Stimulated activated CD8-positive, alpha-beta memory T cell treated with anti-CD3 and anti-CD28 coated beads, Interleukin-4, amount 100 ng/mL, for 24 hours (primary cell): ENCODE measurements at regions not wholly inside any gene's neighbourhood (a gene's known extent, or its start where the extent isn't known, plus 50 kb on each side); places are given as distances from the start of the nearest gene placed in this dataset.
"Not testable (repeated sequence)": the region's sequence is repeated elsewhere in the genome, so short reads cannot be mapped to it uniquely, and the experiment has no call there.

Source experiments
- DNase-seq: peaks from one replicate; pipeline ENCODE4 v3.0.0-alpha.2; 2020; ENCODE audit warnings: low read depth

DNA sequence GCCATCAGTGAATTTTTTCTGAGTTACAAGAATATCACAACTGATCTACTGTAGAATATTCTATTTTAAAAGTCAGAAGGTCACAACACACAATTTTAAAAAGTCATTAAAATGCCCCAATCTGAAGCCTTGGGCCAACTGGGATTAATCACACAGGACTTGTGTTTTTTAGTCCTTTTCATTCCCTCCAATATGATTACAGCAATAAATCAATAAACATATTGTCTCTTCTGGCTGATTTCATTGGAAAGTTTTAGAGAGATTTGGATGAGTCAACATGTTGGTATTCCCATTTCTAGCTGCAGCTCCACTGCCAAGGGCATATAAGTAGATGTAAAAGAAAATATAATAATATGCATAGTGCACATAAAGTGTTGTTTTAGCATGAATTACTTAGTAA, 85.8 kb downstream of the NIBAN1 start:
- no peak for DNase-seq

DNA sequence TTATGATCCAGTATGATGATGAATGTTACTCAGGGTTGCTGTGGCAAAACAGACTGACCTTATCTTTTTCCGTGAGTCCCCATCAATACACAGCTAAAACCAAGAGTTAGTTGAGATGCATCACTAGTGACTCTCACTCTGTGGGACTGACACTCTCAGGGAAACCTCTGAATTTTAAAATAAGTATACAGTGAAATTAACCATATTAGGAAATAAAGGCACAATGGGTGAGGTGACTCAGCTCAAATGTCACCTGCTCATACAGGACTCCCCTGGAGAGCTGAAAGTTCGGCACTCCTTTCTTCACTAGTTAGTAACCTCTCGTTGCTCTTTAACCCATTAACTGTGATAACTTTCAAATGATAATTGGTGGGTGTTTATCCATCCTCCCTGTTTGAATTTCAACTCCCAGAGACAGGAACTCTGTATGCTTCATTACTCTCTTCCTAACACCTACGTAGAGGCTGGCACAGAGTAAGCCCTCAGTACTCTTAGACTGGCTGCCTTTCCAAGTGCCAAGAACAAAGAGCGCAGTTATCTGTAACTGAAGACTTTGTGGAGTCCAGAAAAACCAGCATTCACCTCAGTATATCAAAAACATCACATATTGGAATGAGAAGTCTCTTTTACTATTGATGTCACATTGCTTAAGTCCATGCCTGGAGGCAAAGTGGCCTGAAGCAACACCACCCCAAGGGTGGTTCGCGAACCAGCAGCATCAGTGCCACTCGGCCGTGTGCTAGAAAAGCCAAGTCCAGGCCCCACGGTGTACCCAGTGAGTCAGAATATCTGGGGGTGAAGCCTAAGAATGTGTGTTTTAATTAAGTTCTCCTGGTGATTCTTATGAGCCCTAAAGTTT, 91.1 kb downstream of the NIBAN1 start:
- no peak for DNase-seq

- DNase-seq: no peak
These were observed 92.1 kb downstream of the NIBAN1 start for GRCh38 chr1:184881941-184882913.

DNA sequence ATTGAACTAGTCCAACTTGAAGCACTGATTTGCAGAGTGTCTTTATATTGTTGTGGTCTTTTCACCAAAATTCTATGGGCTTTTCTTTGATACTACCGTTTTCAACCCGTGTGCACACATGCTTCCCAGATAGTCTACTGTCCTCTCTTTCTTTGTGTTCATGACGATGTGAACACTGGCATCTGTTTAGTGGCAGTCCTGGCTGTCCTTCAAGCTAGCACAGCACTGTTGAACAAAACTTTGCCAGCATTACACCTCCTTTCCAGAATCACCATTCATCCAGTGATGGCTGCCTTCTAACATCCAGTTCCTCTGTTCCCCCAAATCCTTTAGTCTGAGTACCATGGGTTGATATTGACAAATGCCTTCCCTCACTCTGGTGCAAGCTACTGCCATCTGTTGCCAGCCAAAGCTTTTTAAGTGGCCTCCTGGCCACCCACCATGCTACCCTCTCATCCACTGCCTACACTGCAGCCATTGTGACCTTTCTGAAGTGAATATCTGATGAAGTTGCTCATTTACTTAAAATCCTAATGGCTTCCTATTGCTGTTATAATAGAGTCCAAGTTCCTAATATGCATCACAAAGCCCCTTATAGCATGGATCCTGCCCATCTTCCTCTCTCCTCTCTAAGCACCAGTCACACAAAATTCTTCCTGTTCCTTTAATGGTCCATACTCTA, 94.3 kb downstream of the NIBAN1 start:
- DNase-seq: no peak

- no peak for DNase-seq
These were observed 95.7 kb downstream of the NIBAN1 start for GRCh38 chr1:184878602-184879001.

DNA sequence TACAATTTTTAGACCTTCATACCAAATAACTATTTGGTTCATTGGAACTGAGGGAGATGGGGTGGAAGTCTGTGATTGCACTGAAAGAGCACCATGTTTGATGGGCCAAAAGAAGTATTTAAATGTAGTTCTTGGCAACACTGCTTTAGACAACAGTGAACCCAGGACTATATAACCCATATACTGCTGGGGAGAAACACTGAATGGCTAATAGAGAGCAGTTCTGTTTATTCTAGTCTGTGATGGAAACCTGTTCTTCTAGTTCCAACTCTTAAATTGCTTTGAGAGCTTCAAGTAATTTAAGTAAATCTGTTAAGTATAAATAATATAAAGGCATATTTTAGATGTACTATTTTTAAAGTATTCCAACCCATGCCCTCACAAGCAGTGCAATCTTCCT, 96.3 kb downstream of the NIBAN1 start:
- no peak for DNase-seq

- not testable (repeated sequence) for DNase-seq
These were observed 98.3 kb downstream of the NIBAN1 start for GRCh38 chr1:184876015-184876414.

GRCh38 chr1:184875218-184875617, 99.1 kb downstream of the NIBAN1 start:
- no peak for DNase-seq

DNA sequence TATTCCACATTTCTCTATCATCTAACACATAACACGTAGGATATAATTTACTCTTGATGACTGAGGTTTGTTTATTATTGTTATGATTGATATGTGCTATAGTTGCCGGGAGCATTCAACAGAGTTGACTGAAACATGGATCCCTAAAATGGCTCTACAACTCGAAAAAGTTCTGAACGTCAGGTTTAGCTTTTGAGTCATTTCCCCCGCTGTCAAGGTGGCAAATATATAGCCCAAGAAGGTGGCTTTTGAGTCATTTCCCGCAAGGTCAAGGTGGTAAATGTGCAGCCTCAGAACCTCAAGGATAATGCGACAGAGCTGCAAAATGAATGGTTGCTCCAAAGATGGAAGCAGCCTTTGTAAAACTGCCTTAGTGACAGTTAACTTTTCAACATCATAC, 104.0 kb downstream of the NIBAN1 start:
- no peak for DNase-seq

DNA sequence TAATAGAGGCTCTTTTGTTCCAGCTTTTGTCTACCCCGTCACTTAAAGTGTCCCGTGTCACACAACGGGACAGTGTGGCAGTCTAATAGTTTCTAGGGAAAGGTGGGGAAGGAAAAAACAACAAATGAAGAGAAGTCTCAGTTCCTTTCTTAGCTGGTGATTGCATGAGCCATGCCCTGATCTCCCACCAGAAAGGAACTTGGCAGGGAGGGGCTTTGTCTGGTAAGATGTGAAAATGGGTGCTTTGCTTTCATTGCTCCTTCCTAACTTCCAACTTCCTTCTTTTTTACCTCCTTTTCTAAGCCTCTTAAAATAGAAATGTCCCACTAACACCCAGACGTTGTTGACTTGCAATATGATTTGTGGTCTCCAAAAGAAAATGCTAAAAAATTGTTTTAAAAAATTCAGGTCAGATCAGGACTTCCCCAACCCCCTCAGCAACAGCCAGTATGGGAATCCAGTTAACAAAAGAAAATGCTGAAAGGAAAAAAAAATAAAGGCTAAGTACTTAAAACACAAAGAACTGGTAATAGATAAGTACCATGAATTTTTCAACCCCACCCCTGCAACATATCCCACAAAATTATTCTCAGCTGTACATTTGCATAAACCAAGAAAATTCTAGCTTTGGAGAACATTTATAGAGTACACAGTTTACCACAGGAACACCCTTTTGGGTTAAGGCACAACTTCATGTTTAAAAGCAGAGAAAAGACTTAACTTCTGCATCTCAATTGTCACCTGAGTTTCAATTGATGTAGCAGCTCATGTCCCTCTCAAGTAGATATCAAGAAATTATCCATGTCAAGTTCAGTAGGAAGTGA, 106.2 kb downstream of the NIBAN1 start:
- no peak for DNase-seq

- peak; percentile 28 for DNase-seq
These were observed 107.1 kb downstream of the NIBAN1 start for GRCh38 chr1:184866991-184867788.

- no peak for DNase-seq
These were observed 107.7 kb downstream of the NIBAN1 start for GRCh38 chr1:184866586-184866985.

DNA sequence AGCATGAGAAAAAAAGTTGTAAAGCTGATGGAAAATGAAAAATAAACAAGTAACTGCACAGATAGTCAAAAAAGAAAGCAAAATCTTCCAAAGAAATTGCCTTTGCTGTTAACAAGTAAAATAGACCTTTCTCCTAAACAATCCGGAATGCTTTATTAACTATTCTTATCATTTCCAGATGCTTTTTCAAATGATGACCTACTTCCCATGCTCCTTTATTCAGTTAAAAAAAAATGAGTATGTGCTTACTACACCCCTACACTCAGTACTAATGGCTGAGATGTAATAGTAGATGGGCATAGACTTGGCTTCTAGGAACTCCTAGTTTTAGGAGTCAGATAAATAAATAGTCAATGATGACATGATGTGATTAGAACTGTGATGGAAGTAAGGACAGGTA, 108.5 kb downstream of the NIBAN1 start:
- DNase-seq: no peak

GRCh38 chr1:184861755-184862336, 107.2 kb upstream of the EDEM3 start:
- no peak for DNase-seq

DNA sequence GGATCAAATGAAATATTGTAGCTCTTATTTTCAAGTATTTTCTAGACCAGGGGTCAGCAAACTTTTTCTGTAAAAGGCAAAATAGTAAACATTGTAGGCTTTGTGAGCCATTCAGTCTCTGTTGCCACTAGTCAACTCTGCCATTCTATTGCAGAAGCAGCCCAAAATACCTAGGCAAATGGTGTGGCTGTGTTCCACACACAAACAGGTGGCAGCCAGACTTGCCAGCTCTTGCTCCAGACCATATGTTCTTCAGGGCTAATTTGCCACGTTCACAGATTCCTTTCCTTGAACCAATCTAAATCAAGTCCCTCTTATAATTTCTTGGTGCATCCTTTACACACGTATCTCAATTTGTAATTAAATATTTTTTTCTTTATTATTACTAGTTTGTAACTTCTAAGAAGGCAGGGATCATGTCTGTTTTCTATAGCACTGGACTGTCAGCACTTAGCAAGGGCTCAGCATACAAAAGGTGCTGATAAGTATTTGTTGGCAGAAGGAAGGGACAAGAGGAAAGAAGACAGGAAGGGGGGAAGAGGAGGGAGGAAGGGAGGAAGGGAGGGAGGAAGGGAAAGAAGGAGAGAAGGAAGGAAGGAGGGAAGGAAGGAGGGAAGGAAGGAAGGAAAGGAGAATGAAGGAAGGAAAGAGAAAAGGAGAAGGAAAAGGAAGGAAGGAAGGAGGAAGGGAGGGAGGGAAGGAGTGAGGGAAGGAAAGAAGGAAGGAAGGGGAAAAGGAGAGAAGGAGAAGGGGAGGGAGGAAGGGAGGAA, 106.5 kb upstream of the EDEM3 start:
- no peak for DNase-seq

DNA sequence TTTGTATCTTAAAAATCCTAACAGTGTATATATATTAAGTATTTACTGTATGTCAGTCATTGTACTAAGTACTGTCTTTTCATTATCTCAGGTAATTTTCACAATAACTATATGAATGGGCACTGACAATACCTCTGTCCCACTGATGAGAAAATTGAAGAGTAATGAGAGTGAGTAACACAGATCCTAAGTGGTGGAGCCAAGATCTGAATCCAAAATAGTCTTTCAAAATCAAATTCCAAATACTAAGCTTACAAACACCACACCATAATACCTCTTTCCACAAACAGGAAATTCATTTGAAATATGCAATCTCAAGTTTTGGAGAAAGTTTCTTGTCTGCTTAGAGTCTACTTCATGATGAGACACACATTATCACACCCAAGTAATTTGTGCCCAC, 105.9 kb upstream of the EDEM3 start:
- no peak for DNase-seq

DNA sequence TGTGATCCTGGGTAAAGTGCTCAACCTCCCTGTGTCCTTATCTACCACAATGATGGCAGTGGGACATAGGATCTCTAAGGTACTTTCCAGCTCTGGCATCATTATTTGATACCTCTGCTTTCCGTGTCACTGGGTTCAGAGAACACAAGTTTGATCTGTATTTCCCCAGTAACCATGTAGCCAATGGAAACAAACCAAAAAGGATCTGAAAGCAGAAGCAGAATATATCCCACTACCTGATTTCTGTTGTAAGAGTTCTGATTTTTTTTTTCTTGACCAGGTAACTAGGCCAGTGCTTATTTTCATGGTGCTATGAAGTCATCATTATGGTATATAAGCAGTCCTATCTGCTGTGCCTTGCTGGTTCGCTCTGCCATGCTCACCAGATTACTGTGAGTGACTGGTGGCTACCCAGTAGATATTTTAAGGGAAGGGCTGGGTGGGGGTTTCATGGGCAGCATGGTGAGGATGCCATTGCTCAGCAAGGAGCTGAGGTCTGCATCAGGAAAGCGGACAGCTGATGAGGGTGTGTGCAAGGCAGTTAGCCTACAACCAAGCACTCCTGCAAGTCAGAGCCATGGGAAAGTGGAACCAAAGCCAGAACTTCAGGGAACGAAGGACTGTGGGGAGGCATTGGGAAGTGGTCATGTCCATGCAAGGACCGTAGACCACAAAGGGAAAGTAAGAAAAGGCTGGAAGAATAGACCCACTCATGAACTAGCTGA, 104.9 kb upstream of the EDEM3 start:
- DNase-seq: no peak

- DNase-seq: no peak
These were observed 103.6 kb upstream of the EDEM3 start for GRCh38 chr1:184858288-184858687.
